Thyroid gland (tissue), 4 donors: ENCODE measurements at regions not wholly inside any gene's neighbourhood (a gene's known extent, or its start where the extent isn't known, plus 50 kb on each side); places are given as distances from the start of the nearest gene placed in this dataset.

ENCODE experiments used
- DNase-seq, 2 donors: peaks; one replicate each; pipeline ENCODE4 v3.0.0-alpha.2; 2019
- H3K27ac ChIP-seq, 3 donors: fragments of 200-600 bp; sonication (generic); 1 replicate in 2 of 3; 2 replicates in 1 of 3; pipeline ENCODE4 v1.5.1; 2016 to 2019; ENCODE audit warnings: mild to moderate bottlenecking in 1 of 3, moderate library complexity in 1 of 3
- H3K27me3 ChIP-seq: fragments of 200-600 bp; sonication (generic); one replicate; pipeline ENCODE4 v1.5.1; 2019
- H3K36me3 ChIP-seq, 2 donors: fragments of 200-600 bp; sonication (generic); one replicate each; pipeline ENCODE4 v1.5.1; 2016 to 2019
- H3K4me1 ChIP-seq, 2 donors: fragments of 200-600 bp; sonication (generic); one replicate each; pipeline ENCODE4 v1.5.1; 2017 to 2019
- H3K4me3 ChIP-seq, 3 donors: fragments of 200-600 bp; sonication (generic); replicated peaks in 1 of 3; 1 replicate in 2 of 3; 2 replicates in 1 of 3; pipeline ENCODE4 v1.5.1; 2016; ENCODE audit warnings: mild to moderate bottlenecking in 1 of 3
- H3K9me3 ChIP-seq: fragments of 200-600 bp; sonication (generic); one replicate; pipeline ENCODE4 v1.5.1; 2017
- POLR2A ChIP-seq, 2 donors: fragments of 450-650 bp; IDR thresholded peaks; one replicate each; pipeline ENCODE4 v1.6.1; 2017; ENCODE audit warnings: antibody characterized with exemption in 2 of 2, mild to moderate bottlenecking in 2 of 2, moderate library complexity in 1 of 2
- whole genome bisulfite sequencing, 2 donors: methylation state at CpG; one replicate each; pipeline ENCODE4 v1.1.5; 2017; 5-methylcytosine and 5-hydroxymethylcytosine counted together
- intact Hi-C: fragments of 100-400 bp; cut with DNase I; formaldehyde crosslinking; loops from one replicate; pipeline ENCODE4 v1.15.1; 2023
- TF ChIP-seq, protein P1 (sequence below), 6 experiments: fragments of 200-600 bp in 3 of 6; fragments of 450-650 bp in 3 of 6; sonication (generic) in 3 of 6; IDR thresholded peaks; one replicate each; pipeline ENCODE4 v1.5.1; 2016 to 2019; ENCODE audit warnings: antibody characterized with exemption in 6 of 6, mild to moderate bottlenecking in 2 of 6, inconsistent platforms in 1 of 6, moderate library complexity in 1 of 6

- no peak overlapping the region for H3K4me3 ChIP-seq
- intact Hi-C loops: no loop called here
- no peak for DNase-seq
- H3K27me3 ChIP-seq: no peaks in the 10 kb centered on the region
- H3K4me1 ChIP-seq: no peaks in the 10 kb centered on the region
- H3K9me3 ChIP-seq: no peaks in the 10 kb centered on the region
- H3K36me3 ChIP-seq: no peaks in the 10 kb centered on the region
- H3K27ac ChIP-seq: no peak overlapping the region
- TF ChIP-seq, protein P1, sequence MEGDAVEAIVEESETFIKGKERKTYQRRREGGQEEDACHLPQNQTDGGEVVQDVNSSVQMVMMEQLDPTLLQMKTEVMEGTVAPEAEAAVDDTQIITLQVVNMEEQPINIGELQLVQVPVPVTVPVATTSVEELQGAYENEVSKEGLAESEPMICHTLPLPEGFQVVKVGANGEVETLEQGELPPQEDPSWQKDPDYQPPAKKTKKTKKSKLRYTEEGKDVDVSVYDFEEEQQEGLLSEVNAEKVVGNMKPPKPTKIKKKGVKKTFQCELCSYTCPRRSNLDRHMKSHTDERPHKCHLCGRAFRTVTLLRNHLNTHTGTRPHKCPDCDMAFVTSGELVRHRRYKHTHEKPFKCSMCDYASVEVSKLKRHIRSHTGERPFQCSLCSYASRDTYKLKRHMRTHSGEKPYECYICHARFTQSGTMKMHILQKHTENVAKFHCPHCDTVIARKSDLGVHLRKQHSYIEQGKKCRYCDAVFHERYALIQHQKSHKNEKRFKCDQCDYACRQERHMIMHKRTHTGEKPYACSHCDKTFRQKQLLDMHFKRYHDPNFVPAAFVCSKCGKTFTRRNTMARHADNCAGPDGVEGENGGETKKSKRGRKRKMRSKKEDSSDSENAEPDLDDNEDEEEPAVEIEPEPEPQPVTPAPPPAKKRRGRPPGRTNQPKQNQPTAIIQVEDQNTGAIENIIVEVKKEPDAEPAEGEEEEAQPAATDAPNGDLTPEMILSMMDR (IDR thresholded peaks at IDR 0.05): no peak
- TF ChIP-seq POLR2A (IDR thresholded peaks at IDR 0.05): no peak
- WGBS, 2 donors: 100% methylated on average over 1 to 4 of the region's 4 CpGs
Measured at GRCh38 chr6:155946860-155947259, 491.2 kb upstream of the NOX3 start.

- TF ChIP-seq, protein P1 (IDR thresholded peaks at IDR 0.05): no peak
- Histone ChIP-seq H3K27ac (no peak overlapping the region), H3K4me3 (no peak overlapping the region), H3K36me3 (no peaks in the 10 kb centered on the region), H3K4me1 (no peaks in the 10 kb centered on the region), H3K27me3 (no peaks in the 10 kb centered on the region), H3K9me3 (no peaks in the 10 kb centered on the region)
- no peak for DNase-seq
- intact Hi-C loops: no loop called here
- WGBS, 2 donors: 78 to 92% methylated on average over 1 of the region's 1 CpG
Measured at GRCh38 chr6:155943635-155944034, 488.0 kb upstream of the NOX3 start.

- no peak for DNase-seq
- H3K27ac ChIP-seq: no peak overlapping the region
- no peaks in the 10 kb centered on the region for H3K36me3 ChIP-seq
- intact Hi-C loops: no loop called here
- no peak for TF ChIP-seq POLR2A (IDR thresholded peaks at IDR 0.05)
- TF ChIP-seq, protein P1 (IDR thresholded peaks at IDR 0.05): no peak
- no peak overlapping the region for H3K4me3 ChIP-seq
- no peaks in the 10 kb centered on the region for H3K4me1 ChIP-seq
- H3K27me3 ChIP-seq: no peaks in the 10 kb centered on the region
- H3K9me3 ChIP-seq: no peaks in the 10 kb centered on the region
Measured at GRCh38 chr6:155939253-155939652, 483.6 kb upstream of the NOX3 start.

GRCh38 chr6:155936551-155936950 is 480.9 kb upstream of the NOX3 start:
- whole genome bisulfite sequencing, 2 donors: 68 to 83% methylated on average over 5 of the region's 5 CpGs
- Histone ChIP-seq H3K36me3 (no peaks in the 10 kb centered on the region), H3K27me3 (no peaks in the 10 kb centered on the region), H3K4me3 (no peak overlapping the region), H3K27ac (no peak overlapping the region), H3K4me1 (no peaks in the 10 kb centered on the region), H3K9me3 (no peaks in the 10 kb centered on the region)
- TF ChIP-seq POLR2A (IDR thresholded peaks at IDR 0.05): no peak
- TF ChIP-seq, protein P1 (IDR thresholded peaks at IDR 0.05): no peak
- intact Hi-C loops: no loop called here
- DNase-seq: no peak

DNA sequence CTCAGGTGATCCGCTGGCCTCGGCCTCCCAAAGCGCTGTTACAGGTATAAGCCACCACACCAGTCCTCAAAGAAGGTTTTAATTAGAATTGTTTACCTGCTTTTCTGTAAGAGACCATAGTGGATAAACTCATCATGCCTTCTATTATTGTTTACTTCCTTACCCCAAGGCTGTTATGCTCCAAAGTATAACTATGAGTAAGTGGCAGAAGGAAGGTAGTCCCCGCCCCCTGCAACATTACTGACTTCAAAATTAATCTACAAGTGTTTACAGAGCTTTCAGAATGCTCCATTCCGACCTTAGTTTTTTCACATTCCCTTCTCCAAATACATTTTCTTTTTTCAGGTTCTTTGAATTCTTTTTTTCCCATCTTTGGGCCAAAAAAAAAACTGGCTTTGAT is 480.5 kb upstream of the NOX3 start:
- no peaks in the 10 kb centered on the region for H3K9me3 ChIP-seq
- DNase-seq: no peak
- no peak for TF ChIP-seq POLR2A (IDR thresholded peaks at IDR 0.05)
- TF ChIP-seq, protein P1 (IDR thresholded peaks at IDR 0.05): no peak
- 86 to 91% methylated on average over 5 of the region's 5 CpGs for WGBS, 2 donors
- H3K27me3 ChIP-seq: no peaks in the 10 kb centered on the region
- intact Hi-C loops: no loop called here
- no peak overlapping the region for H3K4me3 ChIP-seq
- no peaks in the 10 kb centered on the region for H3K4me1 ChIP-seq
- H3K36me3 ChIP-seq: no peaks in the 10 kb centered on the region
- H3K27ac ChIP-seq: no peak overlapping the region
